ENCODE measurements at regions not wholly inside any gene's neighbourhood (a gene's known extent, or its start where the extent isn't known, plus 50 kb on each side); places are given as distances from the start of the nearest gene placed in this dataset.
A peak's percentile ranks its signal among the peaks of the same experiment; 100 is the strongest.
"Not testable (repeated sequence)": the region's sequence is repeated elsewhere in the genome, so short reads cannot be mapped to it uniquely, and the experiment has no call there.

- no peak for DNase-seq
Observed at GRCh38 chr7:94280851-94281250, 113.8 kb upstream of the COL1A2 start.

DNA sequence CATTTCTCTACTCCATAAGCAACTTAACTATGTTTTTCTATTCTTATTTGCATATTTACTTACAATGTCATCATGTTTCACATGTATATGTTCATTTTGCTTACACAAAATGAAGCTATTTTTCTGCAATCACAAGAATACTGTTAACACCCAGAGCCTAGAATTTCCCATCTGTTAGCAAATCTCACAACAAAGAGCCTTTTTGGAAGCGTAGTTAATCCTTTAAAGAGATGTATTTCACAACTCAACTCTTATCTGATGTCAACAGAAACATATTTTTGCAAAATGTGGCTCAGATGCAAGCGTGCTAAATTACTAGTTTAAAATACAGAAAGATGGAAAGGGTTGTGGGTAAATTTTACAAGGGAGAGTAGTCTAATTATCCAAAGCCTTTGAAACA, 110.6 kb upstream of the COL1A2 start:
- DNase-seq = no peak

DNA sequence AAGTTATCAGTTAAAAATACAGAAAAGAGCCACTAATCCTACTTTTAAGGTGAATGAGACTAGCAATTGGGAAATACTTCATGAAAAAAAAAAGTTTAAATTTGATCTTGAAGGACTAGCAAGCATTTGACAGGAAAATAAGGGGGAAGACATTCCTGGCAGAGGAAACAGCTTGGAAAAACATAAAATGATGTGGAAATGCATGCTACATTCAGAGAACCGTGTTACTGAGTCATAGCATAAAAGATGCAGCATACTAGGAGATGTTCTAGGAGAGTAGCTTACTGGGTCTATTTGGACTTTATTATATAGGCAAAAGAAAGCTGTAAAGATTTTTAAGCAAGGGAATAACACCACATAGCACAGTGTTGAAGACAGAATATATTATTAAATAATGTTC, 108.6 kb upstream of the COL1A2 start:
- DNase-seq = no peak

- DNase-seq = no peak
Observed at GRCh38 chr7:94288096-94288495, 106.6 kb upstream of the COL1A2 start.

- peak; percentile 86 for DNase-seq
Observed at GRCh38 chr7:94289071-94289470, 105.6 kb upstream of the COL1A2 start.

GRCh38 chr7:94294471-94295131, 100.1 kb upstream of the COL1A2 start:
- no peak for DNase-seq

DNA sequence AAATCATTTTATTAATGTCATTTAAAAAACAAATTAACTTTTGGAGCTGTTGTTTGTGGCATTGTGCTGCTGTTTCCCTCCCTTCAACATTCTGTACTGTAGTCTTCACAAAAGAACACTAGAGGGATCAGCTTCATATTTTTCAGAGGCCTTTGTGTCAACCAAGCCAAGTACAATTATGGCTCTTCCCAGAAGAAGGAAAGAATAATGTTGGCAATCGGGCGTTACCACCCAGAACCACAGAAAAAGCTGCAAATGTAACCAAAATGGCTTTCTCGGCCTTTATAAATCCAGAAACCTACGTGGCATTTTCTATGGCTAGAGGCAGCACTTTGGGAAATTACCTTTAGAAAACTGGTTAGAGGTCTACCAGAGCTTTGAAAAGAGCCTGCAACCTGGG, 98.8 kb upstream of the COL1A2 start:
- peak; percentile 79 for DNase-seq

DNA sequence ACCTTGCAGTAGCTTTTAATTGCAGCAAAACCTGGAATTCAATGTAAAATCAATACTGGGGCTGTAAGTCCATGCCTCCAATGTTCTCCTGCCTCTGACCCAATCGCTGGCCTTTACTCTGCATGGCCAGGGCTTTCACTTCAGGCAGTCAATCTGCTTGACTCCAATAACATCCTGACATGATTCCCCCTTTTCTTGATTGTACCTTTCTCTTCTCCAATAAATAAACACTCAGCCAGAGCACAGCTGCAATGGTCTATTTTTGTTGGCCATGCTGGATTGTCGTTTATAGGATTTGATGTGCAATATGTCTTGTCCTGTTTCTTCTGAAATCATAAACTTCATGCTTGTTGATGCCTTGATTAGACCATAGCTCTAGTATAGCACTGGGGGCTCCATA, 97.8 kb upstream of the COL1A2 start:
- DNase-seq = peak; percentile 26

DNA sequence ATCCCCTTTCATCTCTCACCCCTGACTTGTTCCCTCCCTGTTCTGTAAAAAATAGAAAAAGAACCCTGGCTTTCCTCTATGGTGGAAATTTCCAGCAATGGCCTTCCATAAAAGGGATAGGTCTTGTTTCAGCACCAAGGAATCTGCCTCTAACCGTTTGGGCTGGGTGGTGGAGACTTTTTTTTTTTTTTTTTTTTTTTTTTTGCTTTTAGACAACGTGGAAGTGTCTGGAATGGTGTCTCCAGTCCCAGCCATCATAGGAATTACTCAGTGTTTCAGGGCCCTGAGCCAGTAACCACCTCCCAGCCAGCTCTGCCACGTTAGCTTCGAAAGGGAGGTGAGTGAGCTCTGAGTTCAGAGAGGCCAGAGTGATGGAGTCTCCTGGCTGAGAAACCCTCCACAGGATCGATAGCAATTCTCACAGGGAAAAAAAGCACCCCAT, 97.3 kb upstream of the COL1A2 start:
- peak; percentile 91 for DNase-seq

GRCh38 chr7:94298943-94299342, 95.8 kb upstream of the COL1A2 start:
- no peak for DNase-seq

GRCh38 chr7:94300176-94300835, 94.4 kb upstream of the COL1A2 start:
- no peak for DNase-seq

DNA sequence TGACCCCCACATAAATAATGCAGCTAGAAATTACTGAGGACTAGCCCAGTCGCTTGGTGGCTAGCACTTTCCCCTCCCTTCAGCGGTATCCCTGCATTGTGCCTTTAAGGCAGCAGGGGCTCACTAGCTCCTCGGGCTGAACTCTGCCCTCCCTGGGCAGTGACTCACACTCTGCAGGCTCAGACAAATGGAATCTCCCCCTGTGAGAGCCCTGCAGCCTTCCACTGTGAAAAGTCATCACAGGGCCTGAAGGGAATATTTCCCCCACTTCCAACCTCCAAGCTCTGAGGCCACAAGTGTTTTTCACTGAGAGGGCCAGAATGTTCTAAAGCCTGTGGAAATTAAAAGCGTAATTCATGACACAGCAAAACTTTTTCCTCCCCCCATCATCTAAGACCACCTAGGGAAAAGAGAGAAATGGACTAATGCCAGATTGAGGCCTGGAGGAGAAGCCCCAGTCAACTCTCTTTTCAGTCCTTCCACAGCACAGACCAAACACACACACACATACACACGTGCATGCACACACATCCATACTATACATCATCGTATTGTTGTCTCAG, 93.6 kb upstream of the COL1A2 start:
- peak; percentile 84 for DNase-seq

GRCh38 chr7:94303118-94303517, 91.6 kb upstream of the COL1A2 start:
- DNase-seq = no peak

- DNase-seq = peak; percentile 91
Observed at GRCh38 chr7:94303695-94304094, 91.0 kb upstream of the COL1A2 start.

DNA sequence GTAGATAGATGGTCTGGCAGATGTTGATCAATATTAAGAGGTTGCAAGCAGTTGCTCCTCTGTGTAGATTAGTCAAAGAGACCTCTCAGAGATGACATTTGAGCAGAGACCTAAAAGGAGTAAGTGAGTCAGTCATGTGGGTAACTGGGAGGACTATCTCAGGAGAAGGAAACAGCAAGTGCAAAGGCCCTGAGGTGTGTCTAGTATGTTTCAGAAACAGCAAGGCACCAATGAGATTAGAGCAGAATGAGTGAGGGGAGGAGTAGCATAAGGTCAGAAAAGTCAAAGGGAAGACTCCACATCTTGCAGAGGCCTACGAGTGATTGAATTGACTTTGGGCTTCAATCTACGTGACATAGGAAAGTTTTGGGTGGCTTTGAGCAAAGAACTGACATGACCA, 89.8 kb upstream of the COL1A2 start:
- DNase-seq = no peak

DNA sequence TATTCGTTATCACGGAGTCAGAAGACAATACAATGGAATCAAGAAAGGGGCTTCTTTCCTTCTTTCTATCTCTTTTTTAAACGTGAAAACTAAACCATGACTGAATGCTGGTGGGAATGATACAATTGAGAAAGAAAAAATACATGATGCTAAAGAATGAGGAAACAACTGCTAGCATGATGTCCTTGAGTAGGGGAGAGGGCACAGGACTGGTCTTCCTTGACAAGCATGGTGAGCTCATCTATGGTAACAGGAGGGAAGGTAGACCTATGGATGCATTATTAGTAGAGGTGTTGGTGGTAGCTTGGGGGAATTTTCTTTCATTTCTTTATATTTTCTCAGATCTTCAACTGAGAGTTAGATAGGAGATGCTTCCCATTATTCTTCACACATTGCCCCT, 88.9 kb upstream of the COL1A2 start:
- no peak for DNase-seq

DNA sequence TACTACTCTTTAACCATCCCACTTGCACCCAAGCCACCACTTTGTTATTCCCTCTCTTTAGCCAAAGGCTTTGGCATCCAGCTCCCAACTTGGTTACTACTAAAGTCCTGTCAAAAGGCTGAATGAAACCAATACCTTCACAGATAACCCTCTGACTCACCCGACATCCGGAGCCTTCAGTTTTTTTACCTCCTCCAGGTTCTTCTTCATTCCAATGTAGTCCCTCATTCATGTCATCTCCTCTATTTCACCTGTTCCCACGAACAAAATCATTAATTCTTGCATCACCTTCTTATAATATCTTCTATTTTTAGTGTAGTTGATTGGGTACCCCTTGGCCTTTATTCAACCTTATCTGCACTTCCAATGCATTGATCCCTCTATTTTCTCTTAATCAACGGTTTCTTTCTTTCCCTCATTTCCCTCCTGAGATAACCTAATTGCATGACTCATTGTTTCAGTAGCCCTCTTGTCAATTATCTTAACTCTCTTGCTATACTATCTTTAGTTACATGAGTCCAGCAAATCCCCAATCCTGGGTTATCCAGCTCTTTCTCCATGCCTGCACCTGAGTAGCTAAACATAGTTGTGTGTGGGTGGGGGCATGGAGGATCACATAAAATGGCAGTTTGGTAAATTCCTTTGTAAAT, 87.2 kb upstream of the COL1A2 start:
- no peak for DNase-seq

- DNase-seq = no peak
Observed at GRCh38 chr7:94311515-94311914, 83.2 kb upstream of the COL1A2 start.

- DNase-seq = no peak
Observed at GRCh38 chr7:94313926-94314325, 80.8 kb upstream of the COL1A2 start.

- DNase-seq = no peak
Observed at GRCh38 chr7:94314413-94315410, 80.0 kb upstream of the COL1A2 start.

DNA sequence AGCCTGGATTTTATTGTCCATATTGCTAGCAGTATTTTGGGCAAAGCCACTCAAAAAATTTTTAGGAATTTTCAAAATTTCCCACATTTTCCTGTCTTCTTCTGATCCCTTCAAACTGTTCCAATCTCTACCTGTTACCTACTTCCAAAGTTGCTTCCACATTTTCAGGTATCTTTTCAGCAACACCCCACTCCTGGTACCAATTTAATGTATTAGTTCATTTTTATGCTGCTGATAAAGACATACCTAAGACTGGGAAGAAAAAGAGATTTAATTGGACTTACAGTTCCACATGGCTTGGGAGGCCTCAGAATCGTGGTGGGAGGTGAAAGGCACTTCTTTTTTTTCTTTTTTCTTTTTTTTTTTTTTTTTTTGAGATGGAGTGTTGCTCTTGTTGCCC, 73.6 kb upstream of the COL1A2 start:
- not testable (repeated sequence) for DNase-seq

DNA sequence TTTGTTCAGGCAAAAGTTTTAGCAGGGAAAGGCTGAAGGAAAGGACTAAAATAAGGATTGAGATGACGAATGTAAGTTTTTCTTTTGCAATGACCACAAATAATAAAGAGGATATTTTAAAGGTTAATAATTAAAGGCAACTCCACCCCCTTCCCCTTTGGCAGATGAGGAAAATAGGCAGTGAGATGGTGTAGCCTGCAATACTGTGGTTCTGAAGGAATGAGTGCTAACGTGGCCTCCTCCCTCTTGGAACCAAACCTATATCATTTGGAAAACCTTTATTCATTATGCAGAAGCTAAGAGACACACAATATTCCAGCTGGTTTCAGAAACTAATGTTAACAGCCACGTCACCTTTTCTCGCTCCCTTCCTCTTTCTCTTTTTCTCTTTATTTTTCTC, 70.9 kb upstream of the COL1A2 start:
- DNase-seq = peak; percentile 65
